GM18858 (cell line): ENCODE measurements at regions not wholly inside any gene's neighbourhood (a gene's known extent, or its start where the extent isn't known, plus 50 kb on each side); places are given as distances from the start of the nearest gene placed in this dataset.

Source experiments
- ATAC-seq: cut with Tn5 transposase; IDR thresholded peaks from one replicate; pipeline ENCODE4 v1.9.1; 2021; ENCODE audit not compliant: unreplicated experiment

DNA sequence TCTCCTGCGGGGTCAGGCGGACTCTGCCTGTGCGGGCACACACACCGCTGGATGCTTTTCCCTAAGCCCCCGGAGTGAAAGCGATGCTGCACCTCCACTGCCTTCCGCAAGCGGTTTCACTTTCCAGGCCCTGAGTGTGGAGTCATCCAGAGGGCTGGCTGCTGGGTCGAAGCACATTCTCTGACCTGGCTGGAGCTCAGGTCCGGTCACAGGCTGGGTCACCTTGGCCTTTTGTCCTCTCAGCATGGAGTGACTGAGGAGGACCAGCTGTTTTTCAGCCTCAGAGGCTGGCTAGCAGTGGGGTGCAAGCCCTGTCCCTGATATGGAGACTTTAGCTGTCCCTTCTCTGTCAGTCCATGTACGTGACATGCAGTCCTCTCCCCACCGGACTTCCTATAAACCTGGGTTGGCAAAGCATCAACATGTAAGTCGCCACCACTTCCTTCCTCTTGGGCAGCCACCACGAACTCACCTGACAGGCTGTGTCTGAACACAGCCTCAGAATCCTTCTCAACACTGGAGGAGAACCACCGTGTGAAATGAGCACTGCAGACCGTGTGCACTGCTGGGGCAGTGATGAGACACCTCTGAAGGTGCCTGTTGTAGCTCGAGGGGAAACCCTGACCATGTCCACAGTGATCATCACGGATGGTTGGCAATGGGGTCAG, 51.3 kb downstream of the GADD45G start:
- no peak for ATAC-seq

DNA sequence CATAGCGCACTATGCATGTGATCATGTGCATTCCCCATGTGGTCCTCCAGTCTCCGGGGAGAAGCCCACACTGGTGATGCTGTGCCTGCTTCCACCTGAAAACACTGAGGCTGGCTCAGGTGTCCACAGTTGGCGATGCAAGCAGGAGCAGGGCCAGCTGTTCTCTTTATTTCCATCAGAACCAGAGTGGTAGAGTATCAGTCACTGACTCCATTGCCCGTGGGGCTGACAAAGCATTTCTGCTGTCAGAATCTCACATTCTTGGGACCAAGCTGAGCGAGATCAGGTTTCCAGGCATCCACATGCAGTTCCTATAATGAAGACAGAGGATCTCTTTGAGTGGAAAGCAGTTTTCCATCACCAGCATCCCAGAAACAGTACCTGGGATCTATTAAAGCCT, 52.5 kb downstream of the GADD45G start:
- ATAC-seq = no peak

DNA sequence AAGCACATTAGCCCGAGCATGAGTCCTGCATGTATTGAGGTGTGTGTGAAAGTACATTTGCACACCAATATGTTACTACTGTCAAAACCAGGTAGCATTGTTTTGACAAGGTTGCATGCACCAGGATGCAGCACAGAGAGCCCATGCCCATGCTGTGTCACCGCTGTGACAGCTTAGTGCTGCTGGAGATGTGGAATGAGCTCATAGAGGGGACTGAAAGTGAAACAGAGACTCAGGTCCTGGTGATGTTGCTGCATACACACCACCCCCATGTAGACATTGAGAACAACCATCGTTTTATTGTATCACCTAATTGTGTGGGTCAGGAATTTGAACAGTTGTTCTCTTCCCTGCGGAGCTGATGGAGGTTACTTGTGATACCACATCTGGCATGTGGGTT, 53.0 kb downstream of the GADD45G start:
- peak; percentile 62 for ATAC-seq

DNA sequence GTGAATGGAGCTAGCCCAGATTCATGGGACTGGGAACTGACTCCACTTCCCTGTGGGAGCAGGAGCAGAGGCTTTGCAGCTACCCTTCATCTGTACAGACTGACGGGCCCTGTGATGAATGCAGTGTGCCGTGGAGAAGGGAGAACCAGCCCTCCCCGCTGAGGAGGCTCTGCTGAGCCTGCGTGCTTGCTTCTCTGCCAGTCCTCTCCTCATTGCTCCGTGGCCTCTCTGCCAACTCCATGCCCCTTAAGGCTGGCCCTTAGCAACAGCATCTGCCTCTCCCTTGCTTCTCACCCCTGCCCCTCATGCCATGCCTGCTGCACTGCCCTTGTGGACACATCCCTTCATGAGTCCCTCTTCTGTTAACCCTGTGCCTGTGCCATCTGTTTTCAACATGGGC, 53.6 kb downstream of the GADD45G start:
- no peak for ATAC-seq

DNA sequence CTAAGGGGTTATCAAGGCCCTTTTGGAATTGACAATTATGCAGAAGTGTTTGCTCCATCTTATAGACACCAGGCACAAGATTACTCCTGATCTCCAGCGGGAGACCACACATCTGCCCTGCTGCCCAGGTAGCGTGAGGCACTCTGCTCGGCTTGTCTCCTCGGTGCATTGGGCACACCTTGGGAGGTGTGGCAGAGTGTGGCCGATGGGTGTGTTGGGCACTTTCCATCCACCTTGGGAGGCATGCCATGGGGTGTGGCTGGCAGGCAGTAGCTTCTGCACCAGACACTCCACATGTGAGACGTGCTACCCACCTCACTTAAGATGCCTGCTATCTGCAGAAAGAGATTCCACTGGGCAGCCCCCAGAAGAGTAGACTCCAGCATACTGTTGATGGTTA, 54.1 kb downstream of the GADD45G start:
- no peak for ATAC-seq

GRCh38 chr9:89659473-89659872, 54.7 kb downstream of the GADD45G start:
- no peak for ATAC-seq

DNA sequence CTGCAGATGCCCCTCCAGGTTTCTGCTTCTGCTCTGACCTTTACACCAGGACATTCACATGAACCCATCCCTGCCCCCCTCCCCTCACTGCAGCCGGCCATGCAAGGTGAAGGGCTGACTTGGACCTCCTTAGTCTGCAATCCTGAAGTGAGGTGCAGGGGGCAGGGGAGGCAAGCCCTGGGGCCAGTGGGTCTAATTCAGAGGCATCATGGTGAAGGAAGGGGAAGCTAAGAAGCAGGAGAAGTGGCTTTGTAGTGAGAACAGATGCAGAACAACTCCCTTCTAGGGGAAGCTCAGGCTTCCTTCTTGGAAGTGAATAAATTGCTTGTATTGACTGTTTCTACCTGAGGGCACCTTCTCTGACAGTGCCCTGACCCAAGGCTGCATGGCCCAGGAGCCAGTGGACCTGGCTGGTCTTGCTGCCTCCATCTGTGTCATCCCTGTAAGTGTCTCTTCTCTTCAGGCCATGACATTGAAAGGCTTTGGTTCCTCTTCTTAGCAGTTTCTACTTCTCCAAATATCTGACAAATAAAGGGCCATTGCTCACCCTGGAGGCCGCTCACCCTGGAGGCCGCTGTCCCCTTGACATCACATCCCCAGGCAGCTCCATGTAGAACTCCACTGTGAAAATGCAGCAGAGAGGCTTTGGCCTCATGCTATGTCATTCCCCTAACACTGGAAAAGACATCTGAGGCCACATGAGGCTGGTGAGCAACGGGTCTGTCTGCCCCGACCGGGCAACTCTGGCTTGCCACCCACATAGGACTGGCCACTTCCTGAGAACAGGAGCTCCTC, 55.3 kb downstream of the GADD45G start:
- no peak for ATAC-seq

DNA sequence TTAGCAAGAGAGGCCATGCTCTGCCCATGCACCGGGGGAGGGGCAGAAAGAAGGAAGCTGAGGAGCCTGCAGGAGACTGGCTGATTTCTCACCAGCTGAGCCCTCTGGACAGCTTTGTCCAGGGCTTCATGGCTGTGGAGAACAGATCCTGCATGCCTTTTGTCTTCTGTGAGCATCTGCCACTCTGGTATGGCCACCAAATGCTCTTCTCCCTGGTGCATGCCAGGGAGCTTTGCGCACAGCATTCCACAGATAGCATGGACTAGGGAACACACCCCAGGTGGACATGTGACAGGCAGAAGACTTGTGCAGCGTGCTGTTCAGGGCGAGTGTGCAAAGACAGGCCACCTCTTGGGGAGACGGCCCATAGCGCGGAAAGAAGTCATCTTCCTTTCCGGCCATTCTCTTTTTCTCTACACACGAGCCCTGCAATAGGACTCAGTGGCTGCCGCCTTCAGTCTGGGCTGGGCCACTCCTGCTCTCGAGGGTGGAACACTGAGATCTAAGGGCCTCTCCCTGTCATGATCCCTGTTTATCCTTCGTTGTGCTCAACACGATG, 56.7 kb downstream of the GADD45G start:
- ATAC-seq = no peak

GRCh38 chr9:89661956-89662717, 57.3 kb downstream of the GADD45G start:
- no peak for ATAC-seq

- no peak for ATAC-seq
Measured at GRCh38 chr9:89662718-89663613, 58.2 kb downstream of the GADD45G start.

DNA sequence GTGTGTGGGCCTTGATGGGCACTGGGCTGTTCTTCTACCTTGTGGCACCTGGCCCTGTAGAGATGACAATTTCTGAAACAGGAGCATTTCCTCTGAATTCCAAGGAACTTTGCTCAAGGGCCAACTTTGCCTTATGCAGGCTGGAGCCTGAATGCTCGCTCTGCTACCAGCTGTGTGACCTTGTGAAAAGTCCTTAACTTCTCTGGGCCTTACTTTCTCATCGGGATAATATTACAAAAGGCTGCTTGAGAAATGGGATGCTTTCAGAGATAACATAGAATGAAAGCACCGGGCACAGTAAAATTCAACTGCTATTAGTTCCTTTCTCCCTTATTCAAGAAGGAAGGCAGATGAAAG, 58.8 kb downstream of the GADD45G start:
- ATAC-seq = no peak

DNA sequence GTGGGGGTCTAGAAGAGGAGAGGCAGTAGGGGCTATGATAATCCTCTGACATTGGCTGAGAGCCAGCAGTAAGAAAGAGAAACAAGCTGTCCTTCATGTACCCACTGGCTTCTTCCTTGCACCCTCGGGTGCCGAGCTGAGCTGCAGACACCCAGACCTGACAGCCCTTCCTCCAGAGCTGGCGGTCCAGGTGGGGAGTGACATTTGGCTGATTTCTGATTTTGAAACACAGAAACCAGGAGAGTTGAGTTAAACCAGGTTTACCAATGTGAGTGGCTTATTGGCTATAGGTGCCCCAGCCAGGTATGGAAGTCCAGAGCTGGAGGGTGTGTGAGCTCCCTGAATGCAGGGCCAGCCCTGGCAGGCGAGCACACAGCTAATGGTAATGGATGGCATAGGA, 59.2 kb downstream of the GADD45G start:
- ATAC-seq = no peak

DNA sequence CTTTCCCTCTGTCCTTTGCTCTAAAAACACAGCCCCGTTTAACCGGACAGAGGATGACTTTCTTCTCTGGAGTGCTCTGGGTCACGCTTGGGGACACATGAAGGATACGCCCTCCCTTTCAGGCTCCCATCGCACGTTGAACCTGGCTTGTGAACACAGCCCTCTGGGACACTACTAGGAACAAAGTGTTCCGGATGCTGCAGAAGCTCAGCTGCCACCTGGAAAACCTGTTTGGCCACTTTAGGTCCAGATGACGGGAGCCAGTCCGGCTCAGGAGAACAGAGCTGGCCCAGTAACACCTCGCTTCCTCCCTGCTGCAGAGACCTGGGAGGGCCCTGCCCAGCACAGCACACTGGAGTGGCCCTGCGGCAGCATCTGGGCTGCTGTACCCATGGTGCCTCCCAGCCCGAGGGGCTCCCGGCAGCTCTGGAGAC, 60.1 kb downstream of the GADD45G start:
- ATAC-seq = no peak

DNA sequence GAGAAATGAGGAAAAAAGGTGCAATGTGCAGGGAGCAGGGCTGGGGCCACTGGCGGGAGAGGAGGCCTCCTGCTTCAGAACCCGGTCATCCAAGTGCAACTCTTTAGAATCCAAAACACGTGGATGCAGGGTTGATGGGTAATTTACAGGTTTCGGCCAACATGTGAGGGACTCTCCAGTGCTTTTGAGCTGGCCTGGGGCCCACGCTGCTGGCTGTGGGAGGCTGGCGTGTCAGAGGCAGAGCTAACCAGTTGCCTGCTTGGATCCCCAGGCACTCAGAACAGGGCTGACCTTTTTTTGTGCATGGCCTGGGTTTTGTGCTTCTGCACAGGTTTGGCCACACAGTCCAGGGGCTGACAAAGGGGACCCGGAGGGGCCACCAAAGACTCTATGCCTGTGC, 61.6 kb downstream of the GADD45G start:
- ATAC-seq = no peak

DNA sequence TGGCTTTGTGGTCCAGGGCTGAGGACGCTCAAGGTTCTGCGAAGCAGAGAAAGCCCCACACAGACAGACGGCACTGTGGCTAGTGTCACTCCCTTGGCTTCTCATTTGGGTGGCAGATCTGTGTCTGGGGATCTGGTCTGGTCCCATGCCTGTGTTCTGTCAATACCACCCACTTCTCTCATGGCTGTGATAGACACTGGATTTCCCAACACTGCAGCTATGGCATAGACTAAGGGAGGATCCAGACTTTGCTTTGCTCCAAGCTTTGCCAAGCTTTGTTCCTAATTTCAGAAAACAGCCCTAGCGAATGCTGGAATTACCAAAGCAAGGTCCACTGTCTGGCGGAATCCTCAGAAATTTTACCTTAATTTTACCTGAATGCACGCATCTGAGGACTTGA, 62.1 kb downstream of the GADD45G start:
- no peak for ATAC-seq

- no peak for ATAC-seq
Measured at GRCh38 chr9:89667726-89668125, 62.9 kb downstream of the GADD45G start.

GRCh38 chr9:89668216-89668865, 63.5 kb downstream of the GADD45G start:
- no peak for ATAC-seq

GRCh38 chr9:89668866-89669246, 64.0 kb downstream of the GADD45G start:
- no peak for ATAC-seq

GRCh38 chr9:89669361-89669842, 64.6 kb downstream of the GADD45G start:
- no peak for ATAC-seq

GRCh38 chr9:89670114-89670513, 65.3 kb downstream of the GADD45G start:
- no peak for ATAC-seq
